SU-DHL-6 (cell line): ENCODE measurements at regions not wholly inside any gene's neighbourhood (a gene's known extent, or its start where the extent isn't known, plus 50 kb on each side); places are given as distances from the start of the nearest gene placed in this dataset.

ENCODE experiments used
- H2AFZ ChIP-seq: fragments of 200-600 bp; sonication (generic); 2 replicates; pipeline ENCODE4 v1.6.1; 2014; ENCODE audit warnings: low read depth, mild to moderate bottlenecking, moderate library complexity, mixed read lengths, antibody characterized with exemption, low read length; ENCODE audit not compliant: severe bottlenecking
- H3F3A ChIP-seq: fragments of 200-600 bp; shearing (Covaris generic); 2 replicates; pipeline ENCODE4 v1.6.0; 2016; ENCODE audit warnings: antibody characterized with exemption, mild to moderate bottlenecking; ENCODE audit not compliant: insufficient read depth
- H3K27ac ChIP-seq: fragments of 200-600 bp; sonication (generic); 2 replicates; pipeline ENCODE4 v1.5.1; 2016; ENCODE audit warnings: low read depth, mild to moderate bottlenecking, low read length, moderate library complexity, mixed read lengths
- H3K27me3 ChIP-seq: fragments of 200-600 bp; sonication (generic), shearing (Covaris generic); 2 replicates; pipeline ENCODE4 v1.6.0; 2014; ENCODE audit warnings: mild to moderate bottlenecking, low read length
- H3K36me3 ChIP-seq: fragments of 200-600 bp; sonication (generic); 2 replicates; pipeline ENCODE4 v1.6.1; 2014; ENCODE audit warnings: mild to moderate bottlenecking, low read length, mixed read lengths
- H3K4me2 ChIP-seq: fragments of 300-600, 200-600 bp; shearing (Covaris generic), sonication (generic); 2 replicates; pipeline ENCODE4 v1.6.0; 2014; ENCODE audit warnings: low read length, low read depth, mild to moderate bottlenecking; ENCODE audit not compliant: poor library complexity, severe bottlenecking
- H3K4me3 ChIP-seq: fragments of 200-600 bp; sonication (generic); 2 replicates; pipeline ENCODE4 v1.5.1; 2014; ENCODE audit warnings: antibody characterized with exemption, low read length, mild to moderate bottlenecking, mixed read lengths; ENCODE audit not compliant: insufficient read depth, poor library complexity, severe bottlenecking
- H3K79me2 ChIP-seq: fragments of 200-600 bp; sonication (generic); 2 replicates; pipeline ENCODE4 v1.6.1; 2014; ENCODE audit warnings: mild to moderate bottlenecking, low read length, moderate library complexity; ENCODE audit not compliant: insufficient read depth
- H3K9ac ChIP-seq: fragments of 200-600 bp; sonication (generic); 2 replicates; pipeline ENCODE4 v1.7.0; 2014; ENCODE audit warnings: mild to moderate bottlenecking, low read length
- H3K9me2 ChIP-seq: fragments of 200-600 bp; sonication (generic); replicated peaks from 2 replicates; pipeline ENCODE4 v1.6.1; 2014; ENCODE audit warnings: low read length; ENCODE audit not compliant: insufficient read depth
- H3K9me3 ChIP-seq: fragments of 200-600 bp; sonication (generic); 2 replicates; pipeline ENCODE4 v1.6.1; 2014; ENCODE audit warnings: low read length, mixed read lengths; ENCODE audit not compliant: insufficient read depth
- H4K20me1 ChIP-seq: fragments of 200-600 bp; sonication (generic); 2 replicates; pipeline ENCODE4 v1.6.1; 2014; ENCODE audit warnings: low read depth, mild to moderate bottlenecking, antibody characterized with exemption, low read length, moderate library complexity, mixed read lengths
- CTCF ChIP-seq: fragments of 200-600 bp; sonication (generic); IDR thresholded peaks from one replicate; pipeline ENCODE4 v1.5.1; 2017; ENCODE audit warnings: antibody characterized with exemption, mild to moderate bottlenecking, low read length, moderate library complexity; ENCODE audit not compliant: insufficient read depth, poor library complexity, severe bottlenecking
- EZH2phosphoT487 ChIP-seq: fragments of 200-600 bp; sonication (generic), shearing (Covaris generic); conservative IDR thresholded peaks from 2 replicates; pipeline ENCODE4 v1.6.1; 2018; ENCODE audit warnings: mild to moderate bottlenecking, antibody characterized with exemption, low read length, moderate library complexity, mixed read lengths

GRCh38 chrX:124250835-124251437 lies 81.5 kb upstream of the TEX13D start:
- no peaks in the 10 kb centered on the region for H3F3A ChIP-seq
- no peaks in the 10 kb centered on the region for H3K79me2 ChIP-seq
- no peak overlapping the region for H3K27ac ChIP-seq
- no peak overlapping the region for H3K4me2 ChIP-seq
- no peaks in the 10 kb centered on the region for H3K9me3 ChIP-seq
- H4K20me1 ChIP-seq, result no peaks in the 10 kb centered on the region
- no peaks in the 10 kb centered on the region for H3K9me2 ChIP-seq
- H3K4me3 ChIP-seq, result no peak overlapping the region
- H3K9ac ChIP-seq, result no peak overlapping the region
- H2AFZ ChIP-seq, result no peak overlapping the region
- no peak for TF ChIP-seq EZH2phosphoT487
- no peak for TF ChIP-seq CTCF
- no peaks in the 10 kb centered on the region for H3K36me3 ChIP-seq
- no peaks in the 10 kb centered on the region for H3K27me3 ChIP-seq

- Histone ChIP-seq H3K27ac (no peak overlapping the region), H3K9me3 (no peaks in the 10 kb centered on the region), H3F3A (no peaks in the 10 kb centered on the region), H3K4me3 (no peak overlapping the region), H2AFZ (no peak overlapping the region), H3K9ac (no peak overlapping the region), H3K9me2 (no peaks in the 10 kb centered on the region), H4K20me1 (no peaks in the 10 kb centered on the region), H3K79me2 (no peaks in the 10 kb centered on the region), H3K36me3 (no peaks in the 10 kb centered on the region), H3K27me3 (no peaks in the 10 kb centered on the region), H3K4me2 (no peak overlapping the region)
- TF ChIP-seq EZH2phosphoT487 (no peak), CTCF (no peak)
Measured at GRCh38 chrX:124254611-124255010, 77.8 kb upstream of the TEX13D start.

GRCh38 chrX:124256216-124256615 lies 76.2 kb upstream of the TEX13D start:
- no peaks in the 10 kb centered on the region for H3K9me3 ChIP-seq
- H3K79me2 ChIP-seq, result no peaks in the 10 kb centered on the region
- no peak overlapping the region for H2AFZ ChIP-seq
- H3K9ac ChIP-seq, result no peak overlapping the region
- no peak for TF ChIP-seq CTCF
- H3K36me3 ChIP-seq, result no peaks in the 10 kb centered on the region
- H3F3A ChIP-seq, result no peaks in the 10 kb centered on the region
- H3K9me2 ChIP-seq, result no peaks in the 10 kb centered on the region
- no peak overlapping the region for H3K4me3 ChIP-seq
- H3K27ac ChIP-seq, result no peak overlapping the region
- no peak overlapping the region for H3K4me2 ChIP-seq
- no peaks in the 10 kb centered on the region for H4K20me1 ChIP-seq
- H3K27me3 ChIP-seq, result no peaks in the 10 kb centered on the region
